KMS-11 (cell line): ENCODE measurements at regions not wholly inside any gene's neighbourhood (a gene's known extent, or its start where the extent isn't known, plus 50 kb on each side); places are given as distances from the start of the nearest gene placed in this dataset.

Experiments used
- H2AFZ ChIP-seq: fragments of 200-600 bp; sonication (generic); 2 replicates; pipeline ENCODE4 v1.6.1; 2016; ENCODE audit warnings: antibody characterized with exemption, mixed run types, low read depth
- H3K27ac ChIP-seq: fragments of 200-600 bp; sonication (generic); 2 replicates; pipeline ENCODE4 v1.6.1; 2016; ENCODE audit warnings: mild to moderate bottlenecking, mixed run types
- H3K27me3 ChIP-seq: fragments of 200-600 bp; sonication (generic); 2 replicates; pipeline ENCODE4 v1.6.1; 2017; ENCODE audit warnings: mild to moderate bottlenecking, low read depth, mixed run types, moderate library complexity; ENCODE audit not compliant: insufficient read depth
- H3K36me3 ChIP-seq: fragments of 200-600 bp; sonication (generic); 2 replicates; pipeline ENCODE4 v1.6.1; 2017; ENCODE audit warnings: mild to moderate bottlenecking, mixed run types; ENCODE audit not compliant: insufficient read depth
- H3K4me1 ChIP-seq: fragments of 200-600 bp; sonication (generic); 2 replicates; pipeline ENCODE4 v1.6.1; 2016; ENCODE audit warnings: mild to moderate bottlenecking, low read depth, mixed run types; ENCODE audit not compliant: poor library complexity, severe bottlenecking
- H3K4me2 ChIP-seq: fragments of 200-600 bp; sonication (generic); 2 replicates; pipeline ENCODE4 v1.7.0; 2016; ENCODE audit warnings: mild to moderate bottlenecking, mixed run types
- H3K4me3 ChIP-seq: fragments of 200-600 bp; sonication (generic); IDR thresholded peaks from 2 replicates; pipeline ENCODE4 v1.6.1; 2017; ENCODE audit warnings: low read depth, low read length, mixed read lengths; ENCODE audit not compliant: insufficient read depth
- H3K79me2 ChIP-seq: fragments of 200-600 bp; sonication (generic); 2 replicates; pipeline ENCODE4 v1.6.1; 2016; ENCODE audit warnings: low read depth, mixed run types; ENCODE audit not compliant: insufficient read depth
- H3K9ac ChIP-seq: fragments of 200-600 bp; sonication (generic); 2 replicates; pipeline ENCODE4 v1.6.1; 2016; ENCODE audit warnings: mild to moderate bottlenecking, mixed run types
- H4K20me1 ChIP-seq: fragments of 200-600 bp; sonication (generic); 2 replicates; pipeline ENCODE4 v1.6.1; 2016; ENCODE audit warnings: mild to moderate bottlenecking, mixed run types; ENCODE audit not compliant: insufficient read depth
- TF ChIP-seq, protein P1 (sequence below): fragments of 200-600 bp; sonication (generic); conservative IDR thresholded peaks from 2 replicates; pipeline ENCODE4 v1.6.1; 2017; ENCODE audit warnings: low read depth, mild to moderate bottlenecking, antibody characterized with exemption, low read length, moderate library complexity, mixed read lengths

DNA sequence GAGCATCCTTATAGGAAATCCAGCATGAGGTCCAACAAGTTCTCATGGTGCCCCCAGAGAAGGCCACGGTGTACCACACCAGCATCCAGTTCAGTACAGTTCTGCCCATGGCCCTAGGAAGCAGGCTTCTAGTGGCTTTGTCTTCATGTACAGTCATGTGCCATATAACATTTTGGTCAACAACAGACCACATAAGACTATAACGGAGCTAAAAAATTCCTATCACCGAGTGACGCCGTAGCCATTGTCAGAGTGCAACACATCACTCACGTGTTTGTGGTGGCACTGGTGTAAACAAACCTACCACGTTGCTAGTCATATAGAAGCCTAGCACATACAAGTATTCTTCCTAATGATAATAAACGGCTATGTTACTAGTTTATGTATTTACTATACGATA, 209.0 kb downstream of the ARRDC4 start:
- Histone ChIP-seq H3K4me3 (no peak overlapping the region), H2AFZ (no peak overlapping the region), H3K27me3 (no peaks in the 10 kb centered on the region), H3K4me1 (no peaks in the 10 kb centered on the region), H3K79me2 (no peaks in the 10 kb centered on the region), H3K36me3 (no peaks in the 10 kb centered on the region), H3K27ac (no peak overlapping the region), H3K4me2 (no peak overlapping the region), H4K20me1 (no peaks in the 10 kb centered on the region), H3K9ac (no peak overlapping the region)
- TF ChIP-seq, protein P1, sequence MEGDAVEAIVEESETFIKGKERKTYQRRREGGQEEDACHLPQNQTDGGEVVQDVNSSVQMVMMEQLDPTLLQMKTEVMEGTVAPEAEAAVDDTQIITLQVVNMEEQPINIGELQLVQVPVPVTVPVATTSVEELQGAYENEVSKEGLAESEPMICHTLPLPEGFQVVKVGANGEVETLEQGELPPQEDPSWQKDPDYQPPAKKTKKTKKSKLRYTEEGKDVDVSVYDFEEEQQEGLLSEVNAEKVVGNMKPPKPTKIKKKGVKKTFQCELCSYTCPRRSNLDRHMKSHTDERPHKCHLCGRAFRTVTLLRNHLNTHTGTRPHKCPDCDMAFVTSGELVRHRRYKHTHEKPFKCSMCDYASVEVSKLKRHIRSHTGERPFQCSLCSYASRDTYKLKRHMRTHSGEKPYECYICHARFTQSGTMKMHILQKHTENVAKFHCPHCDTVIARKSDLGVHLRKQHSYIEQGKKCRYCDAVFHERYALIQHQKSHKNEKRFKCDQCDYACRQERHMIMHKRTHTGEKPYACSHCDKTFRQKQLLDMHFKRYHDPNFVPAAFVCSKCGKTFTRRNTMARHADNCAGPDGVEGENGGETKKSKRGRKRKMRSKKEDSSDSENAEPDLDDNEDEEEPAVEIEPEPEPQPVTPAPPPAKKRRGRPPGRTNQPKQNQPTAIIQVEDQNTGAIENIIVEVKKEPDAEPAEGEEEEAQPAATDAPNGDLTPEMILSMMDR, result no peak

DNA sequence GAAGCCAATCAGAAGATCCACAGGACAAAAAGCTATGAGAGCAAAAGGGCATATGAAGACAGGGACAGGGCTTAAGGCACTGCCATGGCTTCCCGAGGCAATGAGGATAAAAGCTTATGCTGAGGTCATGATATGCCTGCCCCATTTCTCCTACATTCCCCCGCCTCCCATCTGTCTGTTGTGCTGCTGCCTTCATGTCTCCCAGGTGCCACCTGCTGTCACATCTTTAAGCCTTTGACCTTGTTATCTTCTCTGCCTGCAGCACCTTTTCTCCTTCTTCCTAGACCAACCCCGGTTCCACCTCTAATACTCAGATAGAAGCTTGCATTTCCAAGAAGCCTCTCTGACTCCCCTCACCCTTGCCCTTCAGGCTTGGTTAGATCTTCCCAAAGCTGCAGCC, 213.8 kb downstream of the ARRDC4 start:
- no peaks in the 10 kb centered on the region for H3K36me3 ChIP-seq
- TF ChIP-seq, protein P1, result no peak
- H3K27me3 ChIP-seq, result no peaks in the 10 kb centered on the region
- no peaks in the 10 kb centered on the region for H3K4me1 ChIP-seq
- no peak overlapping the region for H3K27ac ChIP-seq
- H2AFZ ChIP-seq, result no peak overlapping the region
- no peaks in the 10 kb centered on the region for H3K79me2 ChIP-seq
- H3K4me3 ChIP-seq, result no peak overlapping the region
- H3K9ac ChIP-seq, result no peak overlapping the region
- no peaks in the 10 kb centered on the region for H4K20me1 ChIP-seq
- H3K4me2 ChIP-seq, result no peak overlapping the region

- Histone ChIP-seq H3K36me3 (no peaks in the 10 kb centered on the region), H3K79me2 (no peaks in the 10 kb centered on the region), H3K9ac (no peak overlapping the region), H3K27ac (no peak overlapping the region), H2AFZ (no peak overlapping the region), H3K4me2 (no peak overlapping the region), H3K4me1 (no peaks in the 10 kb centered on the region), H3K4me3 (no peak overlapping the region), H3K27me3 (no peaks in the 10 kb centered on the region), H4K20me1 (no peaks in the 10 kb centered on the region)
- TF ChIP-seq, protein P1, result no peak
These were observed 214.3 kb downstream of the ARRDC4 start for GRCh38 chr15:98174841-98175240.

DNA sequence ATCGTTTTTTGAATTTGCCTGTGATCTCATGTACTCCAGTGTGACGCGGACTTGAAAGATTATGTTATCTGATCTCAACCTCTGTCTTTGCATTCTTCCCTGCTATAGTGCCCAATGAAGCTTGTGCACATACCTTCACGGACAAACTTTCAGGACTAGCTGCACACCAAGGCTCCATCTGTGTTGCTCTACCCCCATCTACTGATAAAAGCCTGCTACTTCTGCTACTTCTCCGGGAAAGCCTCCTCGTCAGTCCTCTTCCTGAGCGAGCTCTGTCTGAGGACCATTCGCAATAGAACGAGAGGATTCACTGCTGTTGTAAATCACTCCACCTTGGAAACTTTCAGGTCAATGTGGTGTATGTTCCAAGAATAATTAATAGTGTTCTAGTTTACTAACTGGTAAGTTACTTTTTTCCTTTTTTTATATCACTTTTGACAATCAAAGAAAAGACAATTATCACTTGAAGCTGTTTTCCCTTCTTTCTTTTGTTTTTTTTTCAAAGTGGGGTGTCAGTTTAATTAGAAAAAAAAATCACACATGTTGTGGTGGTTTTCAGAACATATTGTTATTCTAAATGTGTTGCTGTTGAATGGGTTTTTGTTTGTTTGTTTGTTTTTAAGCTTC, 217.6 kb downstream of the ARRDC4 start:
- Histone ChIP-seq H3K9ac (no peak overlapping the region), H3K27ac (no peak overlapping the region), H3K27me3 (no peaks in the 10 kb centered on the region), H3K4me3 (no peak overlapping the region), H3K4me2 (no peak overlapping the region), H2AFZ (no peak overlapping the region), H3K79me2 (no peaks in the 10 kb centered on the region), H4K20me1 (no peaks in the 10 kb centered on the region), H3K4me1 (no peaks in the 10 kb centered on the region), H3K36me3 (no peaks in the 10 kb centered on the region)
- TF ChIP-seq, protein P1, result 0 out of 2 replicates have a peak, but pooled peaks have one; percentile 19
